ENCODE measurements at regions not wholly inside any gene's neighbourhood (a gene's known extent, or its start where the extent isn't known, plus 50 kb on each side); places are given as distances from the start of the nearest gene placed in this dataset.

DNA sequence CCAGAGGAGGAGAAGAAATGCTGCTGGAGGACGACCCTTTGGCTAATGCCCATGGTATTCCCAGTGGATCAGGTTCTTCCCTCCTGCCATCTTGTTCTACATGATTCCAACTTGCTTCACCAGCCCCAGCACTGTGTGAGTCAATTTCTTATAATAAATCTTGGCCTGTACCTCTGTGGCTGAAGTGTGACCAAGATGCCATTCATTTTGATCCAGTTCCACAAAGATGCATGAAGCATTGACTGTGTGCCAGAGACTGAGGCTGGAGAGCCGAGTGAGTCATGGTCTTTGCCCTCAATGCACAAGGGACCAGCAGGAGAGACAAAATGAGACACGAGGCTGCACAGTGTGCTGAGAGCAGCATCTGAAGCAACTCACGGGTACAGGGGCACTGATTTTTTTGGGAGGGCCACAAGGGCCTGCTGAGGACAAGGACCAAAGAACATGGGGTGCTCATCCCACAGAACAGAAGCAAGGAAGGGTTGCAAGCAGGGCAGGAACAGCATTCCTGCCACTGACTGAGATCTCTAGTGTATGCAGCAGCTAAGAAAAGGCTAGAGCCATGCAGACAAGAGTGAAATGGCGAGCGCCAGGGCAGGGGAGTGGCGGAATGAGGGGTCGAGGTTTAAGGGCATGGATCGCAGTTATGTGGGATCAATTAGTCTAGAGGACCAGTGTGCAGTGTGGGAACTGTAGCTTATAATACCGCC, 207.0 kb downstream of the THBS2 start:
- TF ChIP-seq, protein P1, sequence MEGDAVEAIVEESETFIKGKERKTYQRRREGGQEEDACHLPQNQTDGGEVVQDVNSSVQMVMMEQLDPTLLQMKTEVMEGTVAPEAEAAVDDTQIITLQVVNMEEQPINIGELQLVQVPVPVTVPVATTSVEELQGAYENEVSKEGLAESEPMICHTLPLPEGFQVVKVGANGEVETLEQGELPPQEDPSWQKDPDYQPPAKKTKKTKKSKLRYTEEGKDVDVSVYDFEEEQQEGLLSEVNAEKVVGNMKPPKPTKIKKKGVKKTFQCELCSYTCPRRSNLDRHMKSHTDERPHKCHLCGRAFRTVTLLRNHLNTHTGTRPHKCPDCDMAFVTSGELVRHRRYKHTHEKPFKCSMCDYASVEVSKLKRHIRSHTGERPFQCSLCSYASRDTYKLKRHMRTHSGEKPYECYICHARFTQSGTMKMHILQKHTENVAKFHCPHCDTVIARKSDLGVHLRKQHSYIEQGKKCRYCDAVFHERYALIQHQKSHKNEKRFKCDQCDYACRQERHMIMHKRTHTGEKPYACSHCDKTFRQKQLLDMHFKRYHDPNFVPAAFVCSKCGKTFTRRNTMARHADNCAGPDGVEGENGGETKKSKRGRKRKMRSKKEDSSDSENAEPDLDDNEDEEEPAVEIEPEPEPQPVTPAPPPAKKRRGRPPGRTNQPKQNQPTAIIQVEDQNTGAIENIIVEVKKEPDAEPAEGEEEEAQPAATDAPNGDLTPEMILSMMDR (IDR thresholded peaks at IDR 0.05) = no peak
- TF ChIP-seq POLR2A (IDR thresholded peaks at IDR 0.05) = no peak
